GM06990 (cell line): ENCODE measurements at regions not wholly inside any gene's neighbourhood (a gene's known extent, or its start where the extent isn't known, plus 50 kb on each side); places are given as distances from the start of the nearest gene placed in this dataset.

ENCODE experiments used
- DNase-seq: peaks from one replicate; pipeline ENCODE4 v3.0.0-alpha.2; 2011; ENCODE audit not compliant: insufficient read length; ENCODE audit errors: extremely low read depth
- H3K27me3 ChIP-seq: replicated peaks from 2 replicates; pipeline ENCODE4 v1.6.0; 2011; ENCODE audit warnings: low read length; ENCODE audit not compliant: control insufficient read depth, insufficient read depth
- H3K36me3 ChIP-seq: 2 replicates; pipeline ENCODE4 v1.5.1; 2011; ENCODE audit warnings: low read length; ENCODE audit not compliant: control insufficient read depth, insufficient read depth
- H3K4me3 ChIP-seq: replicated peaks from 2 replicates; pipeline ENCODE4 v1.5.1; 2011; ENCODE audit warnings: low read depth, mild to moderate bottlenecking, control low read depth, low read length
- CTCF ChIP-seq: IDR thresholded peaks from 2 replicates; pipeline ENCODE4 v1.5.1; 2011; ENCODE audit warnings: low read length, control low read depth, mild to moderate bottlenecking, inconsistent platforms; ENCODE audit not compliant: insufficient read depth, poor library complexity, severe bottlenecking

- DNase-seq: no peak
- Histone ChIP-seq H3K27me3 (no peaks in the 10 kb centered on the region), H3K36me3 (no peaks in the 10 kb centered on the region), H3K4me3 (no peak overlapping the region)
- no peak for TF ChIP-seq CTCF
Observed at GRCh38 chr7:46879783-46880182, 702.1 kb downstream of the TNS3 start.

- no peak for DNase-seq
- H3K27me3 ChIP-seq: no peaks in the 10 kb centered on the region
- TF ChIP-seq CTCF: no peak
- no peak overlapping the region for H3K4me3 ChIP-seq
- H3K36me3 ChIP-seq: no peaks in the 10 kb centered on the region
Observed at GRCh38 chr7:46871516-46871915, 710.4 kb downstream of the TNS3 start.

- no peaks in the 10 kb centered on the region for H3K27me3 ChIP-seq
Observed at GRCh38 chr7:46864716-46865115, 717.2 kb downstream of the TNS3 start.

GRCh38 chr7:46859963-46860475 is 721.9 kb downstream of the TNS3 start:
- Histone ChIP-seq H3K36me3 (no peaks in the 10 kb centered on the region), H3K4me3 (no peak overlapping the region), H3K27me3 (no peaks in the 10 kb centered on the region; the same call in 1 of the 2 replicates)
- no peak for TF ChIP-seq CTCF
- DNase-seq: no peak

More at GRCh38 chr7:46864716-46865115, 717.2 kb downstream of the TNS3 start:
- no peak for TF ChIP-seq CTCF
- H3K4me3 ChIP-seq: no peak overlapping the region
- DNase-seq: no peak
- no peaks in the 10 kb centered on the region for H3K36me3 ChIP-seq

- Histone ChIP-seq H3K27me3 (no peaks in the 10 kb centered on the region; the same call in 1 of the 2 replicates), H3K36me3 (no peaks in the 10 kb centered on the region), H3K4me3 (no peak overlapping the region)
- no peak for TF ChIP-seq CTCF
- DNase-seq: no peak
Observed at GRCh38 chr7:46855851-46856250, 726.1 kb downstream of the TNS3 start.

- TF ChIP-seq CTCF: no peak
- no peak for DNase-seq
- Histone ChIP-seq H3K27me3 (no peaks in the 10 kb centered on the region; the same call in 1 of the 2 replicates), H3K36me3 (no peaks in the 10 kb centered on the region), H3K4me3 (no peak overlapping the region)
Observed at GRCh38 chr7:46854958-46855473, 726.9 kb downstream of the TNS3 start.
